NCI-H524 treated with DMSO at 0.1 percent for 48 hours (cell line): ENCODE measurements at regions not wholly inside any gene's neighbourhood (a gene's known extent, or its start where the extent isn't known, plus 50 kb on each side); places are given as distances from the start of the nearest gene placed in this dataset.
"Not testable (repeated sequence)": the region's sequence is repeated elsewhere in the genome, so short reads cannot be mapped to it uniquely, and the experiment has no call there.

Experiments
- DNase-seq: peaks from one replicate; lab custom pipeline; 2025; lab: John Stamatoyannopoulos, UW

DNA sequence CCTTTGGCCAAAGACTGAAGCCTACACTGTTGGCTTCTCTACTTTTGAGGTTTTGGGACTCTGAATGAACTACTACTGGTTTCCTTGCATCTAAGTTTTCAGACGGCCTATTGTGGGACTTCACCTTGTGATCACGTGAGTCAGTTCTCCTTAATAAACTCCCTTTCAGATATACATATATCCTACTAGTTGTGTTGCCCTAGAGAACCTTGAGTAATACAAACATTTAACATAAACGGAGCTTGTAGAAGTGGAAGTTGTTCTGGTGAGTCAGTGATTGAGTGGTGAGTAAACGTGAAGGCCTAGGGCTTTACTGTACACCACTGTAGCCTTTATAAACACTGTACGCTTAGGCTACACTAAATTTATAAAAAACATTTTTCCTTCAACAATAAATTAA, 107.2 kb upstream of the CDH2 start:
- no peak for DNase-seq

GRCh38 chr18:28281400-28281799, 104.5 kb upstream of the CDH2 start:
- no peak for DNase-seq

DNA sequence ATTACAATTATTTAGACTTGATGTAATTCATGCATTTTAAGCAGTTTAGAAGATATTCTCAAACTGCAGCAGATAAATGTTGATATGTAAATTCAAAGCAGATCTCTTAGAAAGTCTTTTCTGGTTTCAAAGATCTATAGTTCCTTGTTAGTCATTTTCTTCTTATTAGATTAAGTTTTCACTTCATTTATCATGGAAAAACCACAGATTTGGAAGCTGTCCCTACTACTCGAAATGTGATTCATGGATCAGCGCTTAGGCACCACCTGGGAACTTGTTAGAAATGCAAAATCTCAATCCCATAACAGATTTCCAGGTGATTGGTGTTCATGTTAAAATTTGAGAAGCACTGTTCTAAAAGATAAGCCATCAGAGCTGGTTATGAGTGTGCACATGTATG, 92.8 kb upstream of the CDH2 start:
- DNase-seq, result no peak

- DNase-seq, result no peak
Observed at GRCh38 chr18:28267878-28268625, 91.1 kb upstream of the CDH2 start.

GRCh38 chr18:28267276-28267675, 90.3 kb upstream of the CDH2 start:
- no peak for DNase-seq

GRCh38 chr18:28256166-28256565, 79.2 kb upstream of the CDH2 start:
- no peak for DNase-seq

GRCh38 chr18:28248653-28249052, 71.7 kb upstream of the CDH2 start:
- DNase-seq, result no peak

DNA sequence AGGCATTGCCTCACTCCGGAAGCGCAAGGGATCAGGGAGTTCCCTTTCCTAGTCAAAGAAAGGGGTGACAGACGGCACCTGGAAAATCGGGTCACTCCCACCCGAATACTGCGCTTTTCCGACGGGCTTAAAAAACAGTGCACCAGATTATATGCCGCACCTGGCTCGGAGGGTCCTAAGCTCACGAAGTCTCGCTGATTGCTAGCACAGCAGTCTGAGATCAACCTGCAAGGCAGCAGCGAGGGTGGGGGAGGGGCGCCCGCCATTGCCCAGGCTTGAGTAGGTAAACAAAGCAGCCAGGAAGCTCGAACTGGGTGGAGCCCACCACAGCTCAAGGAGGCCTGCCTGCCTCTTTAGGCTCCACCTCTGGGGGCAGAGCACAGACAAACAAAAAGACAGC, 63.7 kb upstream of the CDH2 start:
- not testable (repeated sequence) for DNase-seq

- DNase-seq, result no peak
Observed at GRCh38 chr18:28236487-28236886, 59.6 kb upstream of the CDH2 start.
